H1 (cell line): ENCODE measurements at regions not wholly inside any gene's neighbourhood (a gene's known extent, or its start where the extent isn't known, plus 50 kb on each side); places are given as distances from the start of the nearest gene placed in this dataset.

Experiments
- CTCF ChIA-PET: fragments of 300-600 bp; sonication (Branson Sonifier 250); formaldehyde crosslinking; loops from one replicate; lab custom pipeline; 2021; ENCODE audit not compliant: partially characterized antibody; lab: Charles Lee
- POLR2A ChIA-PET: fragments of 300-600 bp; sonication (Branson Sonifier 250); formaldehyde crosslinking; loops from one replicate; lab custom pipeline; 2021; ENCODE audit warnings: inconsistent platforms; ENCODE audit not compliant: partially characterized antibody; lab: Charles Lee
- DNase-seq, 2 experiments: peaks; one replicate each; pipeline versions ENCODE4 v3.0.0 to v3.0.0-alpha.2; 2010 to 2022; ENCODE audit warnings: low spot score in 2 of 2, low read depth in 1 of 2, mixed read lengths in 1 of 2
- FAIRE-seq: peaks from 2 replicates; lab custom pipeline; 2011; peaks lifted over from hg19 to GRCh38; lab: Jason Lieb, UNC
- H2AFZ ChIP-seq: 2 replicates; pipeline ENCODE4 v1.8.1; 2012; ENCODE audit warnings: low read length, inconsistent platforms
- H2AK5ac ChIP-seq: 2 replicates; pipeline ENCODE4 v1.6.1; 2013; ENCODE audit warnings: low read depth, low read length
- H2BK120ac ChIP-seq: replicated peaks from 2 replicates; pipeline ENCODE3; 2013; ENCODE audit warnings: low read depth, low read length, inconsistent platforms
- H2BK12ac ChIP-seq: 2 replicates; pipeline ENCODE4 v1.6.1; 2013; ENCODE audit warnings: low read depth, low read length
- H2BK15ac ChIP-seq: 2 replicates; pipeline ENCODE4 v1.6.1; 2013; ENCODE audit warnings: low read length
- H2BK20ac ChIP-seq: 2 replicates; pipeline ENCODE4 v1.6.1; 2013; ENCODE audit warnings: low read length
- H2BK5ac ChIP-seq: 2 replicates; pipeline ENCODE4 v1.6.1; 2013; ENCODE audit warnings: low read depth, low read length
- H3K14ac ChIP-seq: 2 replicates; pipeline ENCODE4 v1.6.1; 2013; ENCODE audit warnings: inconsistent platforms; ENCODE audit not compliant: insufficient read length
- H3K18ac ChIP-seq: 2 replicates; pipeline ENCODE4 v1.6.1; 2013; ENCODE audit warnings: low read length; ENCODE audit errors: extremely low read depth
- H3K23ac ChIP-seq: 2 replicates; pipeline ENCODE4 v1.6.1; 2013; ENCODE audit warnings: inconsistent platforms; ENCODE audit not compliant: insufficient read length
- H3K23me2 ChIP-seq: 2 replicates; pipeline ENCODE4 v1.6.1; 2013; ENCODE audit warnings: low read depth, low read length
- H3K27ac ChIP-seq: 2 replicates; pipeline ENCODE4 v1.6.1; 2011; ENCODE audit warnings: low read depth, low read length, inconsistent platforms
- H3K27me3 ChIP-seq, 4 experiments: replicated peaks in 1 of 4; 1 replicate in 1 of 4; 2 replicates in 3 of 4; pipeline versions ENCODE4 v1.6.1 to v1.8.1; 2011 to 2013; ENCODE audit warnings: low read length in 3 of 4, mild to moderate bottlenecking in 3 of 4, inconsistent platforms in 2 of 4, mixed read lengths in 2 of 4, moderate library complexity in 1 of 4; ENCODE audit not compliant: control insufficient read depth in 3 of 4, insufficient read depth in 3 of 4; ENCODE audit errors: extremely low read depth in 1 of 4
- H3K36me3 ChIP-seq, 4 experiments: 2 replicates each; pipeline versions ENCODE4 v1.6.1 to v1.8.1; 2011 to 2013; ENCODE audit warnings: mild to moderate bottlenecking in 4 of 4, low read length in 3 of 4, moderate library complexity in 2 of 4, control low read depth in 1 of 4, inconsistent platforms in 1 of 4; ENCODE audit not compliant: insufficient read depth in 4 of 4, control insufficient read depth in 2 of 4
- H3K4ac ChIP-seq: replicated peaks from 2 replicates; pipeline ENCODE3; 2013; ENCODE audit warnings: low read length, low read depth, mixed read lengths, inconsistent platforms; ENCODE audit not compliant: insufficient read length
- H3K4me1 ChIP-seq, 4 experiments: replicated peaks in 1 of 4; 1 replicate in 1 of 4; 2 replicates in 3 of 4; pipeline versions ENCODE4 v1.6.1 to v1.8.1; 2011 to 2013; ENCODE audit warnings: low read length in 3 of 4, inconsistent platforms in 2 of 4, mixed read lengths in 1 of 4; ENCODE audit not compliant: insufficient read depth in 4 of 4, control insufficient read depth in 3 of 4
- H3K4me2 ChIP-seq, 2 experiments: 2 replicates each; pipeline versions ENCODE4 v1.6.1 to v1.8.1; 2011 to 2013; ENCODE audit warnings: low read depth in 2 of 2, low read length in 2 of 2, control low read depth in 1 of 2, inconsistent platforms in 1 of 2, mild to moderate bottlenecking in 1 of 2; ENCODE audit not compliant: insufficient read depth in 1 of 2
- H3K4me3 ChIP-seq, 4 experiments: fragments of 200-600, 300-600 bp in 1 of 4; sonication (generic), shearing (Covaris generic), sonication (Bioruptor Twin) in 1 of 4; 2 replicates each; pipeline versions ENCODE4 v1.5.1 to v1.8.1; 2011 to 2016; ENCODE audit warnings: low read length in 4 of 4, low read depth in 3 of 4, control low read depth in 2 of 4, inconsistent platforms in 2 of 4, mild to moderate bottlenecking in 2 of 4, mixed read lengths in 1 of 4, moderate library complexity in 1 of 4; ENCODE audit not compliant: insufficient read depth in 2 of 4; ENCODE audit errors: extremely low read depth in 1 of 4
- H3K56ac ChIP-seq: replicated peaks from 2 replicates; pipeline ENCODE3; 2013; ENCODE audit warnings: low read depth, mild to moderate bottlenecking, mixed read lengths, low read length, inconsistent platforms; ENCODE audit not compliant: insufficient read length
- H3K79me1 ChIP-seq: 2 replicates; pipeline ENCODE4 v1.6.1; 2013; ENCODE audit warnings: low read depth, low read length, control low read depth
- H3K79me2 ChIP-seq, 2 experiments: 2 replicates each; pipeline versions ENCODE4 v1.6.1 to v1.8.1; 2012 to 2013; ENCODE audit warnings: low read length in 2 of 2, mild to moderate bottlenecking in 2 of 2, inconsistent platforms in 1 of 2; ENCODE audit not compliant: insufficient read depth in 2 of 2, control insufficient read depth in 1 of 2
- H3K9ac ChIP-seq, 4 experiments: replicated peaks in 1 of 4; 1 replicate in 1 of 4; 2 replicates in 3 of 4; pipeline versions ENCODE4 v1.6.1 to v1.8.1; 2011 to 2013; ENCODE audit warnings: low read depth in 3 of 4, low read length in 3 of 4, control low read depth in 2 of 4, mild to moderate bottlenecking in 2 of 4, moderate library complexity in 2 of 4, inconsistent platforms in 1 of 4; ENCODE audit errors: extremely low read depth in 1 of 4
- H3K9me3 ChIP-seq, 2 experiments: 2 replicates each; pipeline versions ENCODE4 v1.6.1 to v1.8.1; 2012 to 2013; ENCODE audit warnings: mild to moderate bottlenecking in 2 of 2, moderate library complexity in 2 of 2, control low read depth in 1 of 2, inconsistent platforms in 1 of 2, low read depth in 1 of 2, low read length in 1 of 2, mixed read lengths in 1 of 2; ENCODE audit not compliant: insufficient read depth in 2 of 2
- H4K20me1 ChIP-seq, 2 experiments: replicated peaks in 1 of 2; 2 replicates each; pipeline versions ENCODE3 to v1.8.1; 2011 to 2013; ENCODE audit warnings: inconsistent platforms in 2 of 2, low read length in 2 of 2, mild to moderate bottlenecking in 1 of 2; ENCODE audit not compliant: insufficient read depth in 2 of 2, control insufficient read depth in 1 of 2
- H4K5ac ChIP-seq: 2 replicates; pipeline ENCODE4 v1.6.1; 2013; ENCODE audit warnings: low read length, low read depth, mixed read lengths, inconsistent platforms; ENCODE audit not compliant: insufficient read length
- H4K8ac ChIP-seq: 2 replicates; pipeline ENCODE4 v1.8.0; 2013; ENCODE audit warnings: mild to moderate bottlenecking, moderate library complexity, low read length, inconsistent platforms; ENCODE audit not compliant: insufficient read depth; ENCODE audit errors: extremely low read depth
- H4K91ac ChIP-seq: replicated peaks from 2 replicates; pipeline ENCODE3; 2013; ENCODE audit warnings: low read length, mixed read lengths, inconsistent platforms; ENCODE audit not compliant: insufficient read length
- EGR1 ChIP-seq: IDR thresholded peaks from 2 replicates; pipeline ENCODE4 v1.6.1; 2011; ENCODE audit warnings: low read depth, low read length, borderline replicate concordance
- EP300 ChIP-seq, 2 experiments: IDR thresholded peaks; 1 replicate in 1 of 2; 2 replicates in 1 of 2; pipeline ENCODE4 v1.6.1; 2011 to 2012; ENCODE audit warnings: low read depth in 2 of 2, low read length in 2 of 2, mild to moderate bottlenecking in 2 of 2, borderline replicate concordance in 1 of 2, inconsistent platforms in 1 of 2, moderate library complexity in 1 of 2
- FOSL1 ChIP-seq: IDR thresholded peaks from 2 replicates; pipeline ENCODE4 v1.6.1; 2011; ENCODE audit warnings: mild to moderate bottlenecking, low read depth, low read length, moderate library complexity; ENCODE audit not compliant: insufficient read depth
- HDAC6 ChIP-seq: IDR thresholded peaks from one replicate; pipeline ENCODE4 v1.7.1; 2012; ENCODE audit warnings: low read depth, mild to moderate bottlenecking, inconsistent platforms, low read length, moderate library complexity
- RAD21 ChIP-seq, 2 experiments: IDR thresholded peaks in 1 of 2; conservative IDR thresholded peaks in 1 of 2; 2 replicates each; pipeline ENCODE4 v1.6.1; 2011; ENCODE audit warnings: low read depth in 2 of 2, low read length in 2 of 2, improper control_type of control experiment in 1 of 2, inconsistent platforms in 1 of 2, mild to moderate bottlenecking in 1 of 2, moderate library complexity in 1 of 2
- SP1 ChIP-seq: IDR thresholded peaks from 2 replicates; pipeline ENCODE4 v1.6.1; 2011; ENCODE audit warnings: low read depth, low read length
- WGBS, 2 experiments: shearing (Covaris generic) in 1 of 2; methylation state at CpG; one replicate each; pipeline versions ENCODE4 v1.1.6 to v1.1.7; 2013 to 2015; ENCODE audit warnings: low lambda C conversion rate in 2 of 2, mixed read lengths in 2 of 2, inconsistent platforms in 1 of 2, low coverage in 1 of 2, missing lambda C conversion rate in 1 of 2; ENCODE audit not compliant: insufficient replicate concordance in 2 of 2, insufficient coverage in 1 of 2, insufficient read length in 1 of 2; ENCODE audit errors: extremely low coverage in 1 of 2, missing lambda C conversion rate in 1 of 2; 5-methylcytosine and 5-hydroxymethylcytosine counted together
- TF ChIP-seq, protein P1 (sequence below), 3 experiments: IDR thresholded peaks; 1 replicate in 2 of 3; 2 replicates in 1 of 3; pipeline versions ENCODE4 v1.5.1 to v1.6.1; 2011; ENCODE audit warnings: low read length in 3 of 3, mild to moderate bottlenecking in 3 of 3, inconsistent platforms in 2 of 3, low read depth in 1 of 3, moderate library complexity in 1 of 3; ENCODE audit not compliant: insufficient read depth in 1 of 3; ENCODE audit errors: control extremely low read depth in 1 of 3

DNA sequence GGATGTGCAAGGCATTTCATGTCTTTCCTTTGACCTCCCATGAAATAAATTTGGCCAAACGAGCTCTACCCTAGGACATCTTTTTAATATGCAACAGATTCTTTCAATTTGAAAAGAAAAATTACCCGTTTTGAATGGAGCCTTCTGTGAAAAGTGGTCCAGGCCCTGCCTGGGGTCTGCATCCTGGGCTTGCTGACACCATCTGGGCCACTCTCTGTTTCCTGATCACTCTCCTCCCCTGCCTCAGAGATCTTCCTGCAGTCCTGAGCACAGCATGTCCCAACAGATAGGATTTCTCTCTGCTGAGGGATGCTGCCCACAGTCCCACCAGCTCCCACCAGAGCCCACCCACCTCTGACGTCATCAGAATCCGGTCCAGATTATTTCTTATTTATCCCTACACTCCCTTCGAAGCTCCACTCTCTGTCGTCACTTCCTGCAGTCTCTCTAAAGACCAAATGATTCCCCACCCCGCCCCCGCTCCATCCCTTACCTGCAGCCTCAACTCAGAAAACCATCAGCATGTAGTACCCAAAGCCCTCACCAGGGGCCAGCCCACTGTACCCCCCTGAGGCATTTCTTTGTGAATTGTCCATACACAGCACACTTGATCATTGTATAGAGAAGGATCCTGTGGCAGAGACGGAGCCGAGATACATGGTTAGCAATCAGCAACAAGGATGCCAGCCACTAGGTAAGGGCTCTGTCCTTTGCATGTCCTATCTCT is 192.1 kb upstream of the MGMT start:
- Histone ChIP-seq H4K5ac (no peak overlapping the region), H3K4me1 (no peaks in the 10 kb centered on the region), H2AK5ac (no peak overlapping the region), H3K14ac (no peak overlapping the region), H3K9ac (no peak overlapping the region), H2BK12ac (no peak overlapping the region), H3K56ac (no peak overlapping the region), H3K4me3 (no peak overlapping the region), H2BK20ac (no peak overlapping the region), H3K79me1 (no peaks in the 10 kb centered on the region), H3K27me3 (no peaks in the 10 kb centered on the region; a peak in 1 of 7 replicates), H4K20me1 (peaks cover 0 to 1% of the 10 kb centered on the region in 2 experiments), H2AFZ (peak overlapping the region; percentile 55; the same call in 1 of the 2 replicates), H3K23me2 (no peaks in the 10 kb centered on the region), H3K4me2 (no peak overlapping the region), H2BK5ac (no peak overlapping the region), H4K91ac (no peak overlapping the region), H3K4ac (no peak overlapping the region), H3K9me3 (no peaks in the 10 kb centered on the region), H3K23ac (no peak overlapping the region), H3K79me2 (no peaks in the 10 kb centered on the region), H4K8ac (no peak overlapping the region), H2BK120ac (no peak overlapping the region), H3K36me3 (no peaks in the 10 kb centered on the region), H3K18ac (no peak overlapping the region), H2BK15ac (no peak overlapping the region), H3K27ac (no peak overlapping the region)
- DNase-seq, result peak; percentile 19 to 79
- TF ChIP-seq EGR1 (0 out of 2 replicates have a peak, but pooled peaks have one; percentile 5), HDAC6 (no peak), FOSL1 (no peak), SP1 (0 out of 2 replicates have a peak, but pooled peaks have one; percentile 7), RAD21 (IDR thresholded peaks at IDR 0.05 in 1 of 2, conservative IDR thresholded peaks at IDR 0.05 in 1 of 2; ENCODE audit: low read depth in 2 of 2, low read length in 2 of 2) (peak; percentile 51 to 66), EP300 (IDR thresholded peaks at IDR 0.05; ENCODE audit: borderline replicate concordance in 1 of 2, low read depth in 2 of 2, low read length in 2 of 2) (0 out of 3 replicates have a peak, but pooled peaks of 1 of the 2 experiments have one; percentile 25)
- TF ChIP-seq, protein P1, sequence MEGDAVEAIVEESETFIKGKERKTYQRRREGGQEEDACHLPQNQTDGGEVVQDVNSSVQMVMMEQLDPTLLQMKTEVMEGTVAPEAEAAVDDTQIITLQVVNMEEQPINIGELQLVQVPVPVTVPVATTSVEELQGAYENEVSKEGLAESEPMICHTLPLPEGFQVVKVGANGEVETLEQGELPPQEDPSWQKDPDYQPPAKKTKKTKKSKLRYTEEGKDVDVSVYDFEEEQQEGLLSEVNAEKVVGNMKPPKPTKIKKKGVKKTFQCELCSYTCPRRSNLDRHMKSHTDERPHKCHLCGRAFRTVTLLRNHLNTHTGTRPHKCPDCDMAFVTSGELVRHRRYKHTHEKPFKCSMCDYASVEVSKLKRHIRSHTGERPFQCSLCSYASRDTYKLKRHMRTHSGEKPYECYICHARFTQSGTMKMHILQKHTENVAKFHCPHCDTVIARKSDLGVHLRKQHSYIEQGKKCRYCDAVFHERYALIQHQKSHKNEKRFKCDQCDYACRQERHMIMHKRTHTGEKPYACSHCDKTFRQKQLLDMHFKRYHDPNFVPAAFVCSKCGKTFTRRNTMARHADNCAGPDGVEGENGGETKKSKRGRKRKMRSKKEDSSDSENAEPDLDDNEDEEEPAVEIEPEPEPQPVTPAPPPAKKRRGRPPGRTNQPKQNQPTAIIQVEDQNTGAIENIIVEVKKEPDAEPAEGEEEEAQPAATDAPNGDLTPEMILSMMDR (IDR thresholded peaks at IDR 0.05; ENCODE audit: control extremely low read depth in 1 of 3, insufficient read depth in 1 of 3, low read depth in 1 of 3, low read length in 3 of 3), result peak; percentile 51 to 53 (median 53)
- 80% methylated on average over 10 of the region's 10 CpGs; no CpG with 5 or more reads in 1 of the 2 experiments for WGBS, 2 experiments
- ChIA-PET CTCF (interaction anchor here (0.6 to 2.0 kb wide), 20 partner anchors 10 to 579 kb away, joined by 3 to 9 read pairs (median 3); no protein-coding TSS in a partner anchor), POLR2A (no interaction called here)
- no peak for FAIRE-seq
